Caco-2 (cell line): ENCODE measurements at regions not wholly inside any gene's neighbourhood (a gene's known extent, or its start where the extent isn't known, plus 50 kb on each side); places are given as distances from the start of the nearest gene placed in this dataset.
A peak's percentile ranks its signal among the peaks of the same experiment; 100 is the strongest.

ENCODE experiments used
- BruUV-seq: library from RNA; stranded (reverse); fragments of 400-500 nt; replicated peaks from 2 replicates; lab custom pipeline; 2021; lab: Mats Ljungman, UMichigan
- CTCF ChIA-PET: fragments of 300-600 bp; sonication (Branson Sonifier 250); formaldehyde crosslinking; loops from one replicate; lab custom pipeline; 2022; ENCODE audit warnings: antibody characterized with exemption; lab: Charles Lee
- POLR2A ChIA-PET: fragments of 300-600 bp; sonication (Branson Sonifier 250); formaldehyde crosslinking; loops from one replicate; lab custom pipeline; 2022; ENCODE audit warnings: antibody characterized with exemption; lab: Charles Lee
- DNase-seq, 2 experiments: peaks; one replicate each; pipeline versions ENCODE4 v3.0.0 to v3.0.0-alpha.2; 2020 to 2022
- H3K27me3 ChIP-seq: replicated peaks from 2 replicates; pipeline ENCODE4 v1.6.0; 2011; ENCODE audit warnings: low read length; ENCODE audit not compliant: control insufficient read depth, insufficient read depth
- H3K36me3 ChIP-seq: 2 replicates; pipeline ENCODE4 v1.5.1; 2011; ENCODE audit warnings: low read length; ENCODE audit not compliant: control insufficient read depth, insufficient read depth
- H3K4me1 ChIP-seq: fragments of 250-450 bp; sonication (Bioruptor Pico); 2 replicates; pipeline ENCODE4 v1.5.1; 2020; ENCODE audit warnings: mild to moderate bottlenecking
- H3K4me3 ChIP-seq: 2 replicates; pipeline ENCODE4 v1.5.1; 2011; ENCODE audit warnings: low read depth, mild to moderate bottlenecking, control low read depth, low read length
- H3K9me3 ChIP-seq: fragments of 250-450 bp; sonication (Bioruptor Pico); 2 replicates; pipeline ENCODE4 v1.5.1; 2020; ENCODE audit warnings: mild to moderate bottlenecking, moderate library complexity
- H3K27ac Mint-ChIP-seq: one replicate; pipeline ENCODE4 v1.8.0; 2022; ENCODE audit warnings: mixed read lengths; ENCODE audit not compliant: unreplicated experiment
- H3K27me3 Mint-ChIP-seq: one replicate; pipeline ENCODE4 v1.8.0; 2022; ENCODE audit warnings: mixed read lengths; ENCODE audit not compliant: insufficient read depth, unreplicated experiment
- H3K36me3 Mint-ChIP-seq: one replicate; pipeline ENCODE4 v1.8.0; 2022; ENCODE audit warnings: mild to moderate bottlenecking, mixed read lengths; ENCODE audit not compliant: insufficient read depth, unreplicated experiment
- H3K4me1 Mint-ChIP-seq: one replicate; pipeline ENCODE4 v1.8.0; 2022; ENCODE audit warnings: low read depth, mixed read lengths; ENCODE audit not compliant: unreplicated experiment
- H3K4me3 Mint-ChIP-seq: one replicate; pipeline ENCODE4 v1.8.0; 2022; ENCODE audit warnings: mild to moderate bottlenecking, moderate library complexity, mixed read lengths; ENCODE audit not compliant: unreplicated experiment
- H3K9me3 Mint-ChIP-seq: one replicate; pipeline ENCODE4 v1.8.0; 2022; ENCODE audit warnings: mixed read lengths; ENCODE audit not compliant: unreplicated experiment
- intact Hi-C: fragments of 100-400 bp; cut with micrococcal nuclease; formaldehyde crosslinking; loops from one replicate; pipeline ENCODE4 v1.10.0; 2022; ENCODE audit not compliant: unreplicated experiment
- TF ChIP-seq, protein P1 (sequence below), 2 experiments: fragments of 200-600 bp in 1 of 2; IDR thresholded peaks; 1 replicate in 1 of 2; 2 replicates in 1 of 2; pipeline versions ENCODE4 v1.5.1 to v1.8.0; 2011 to 2022; ENCODE audit warnings: antibody characterized with exemption in 1 of 2, control low read depth in 1 of 2, inconsistent platforms in 1 of 2, low read depth in 1 of 2, low read length in 1 of 2, mild to moderate bottlenecking in 1 of 2, moderate library complexity in 1 of 2; ENCODE audit not compliant: insufficient read depth in 1 of 2, severe bottlenecking in 1 of 2, unreplicated experiment in 1 of 2

- peaks cover 32% of the 10 kb centered on the region for H3K4me1 Mint-ChIP-seq
- H3K9me3 Mint-ChIP-seq, result peaks cover 27% of the 10 kb centered on the region
- Histone ChIP-seq H3K27me3 (no peaks in the 10 kb centered on the region), H3K4me1 (peaks cover 20% of the 10 kb centered on the region), H3K4me3 (no peak overlapping the region), H3K9me3 (no peaks in the 10 kb centered on the region), H3K36me3 (no peaks in the 10 kb centered on the region)
- no TSS peak for BruUV-seq
- no peak for DNase-seq
- H3K36me3 Mint-ChIP-seq, result no peaks in the 10 kb centered on the region
- POLR2A ChIA-PET, result no interaction called here
- H3K4me3 Mint-ChIP-seq, result no peak overlapping the region
- TF ChIP-seq, protein P1, sequence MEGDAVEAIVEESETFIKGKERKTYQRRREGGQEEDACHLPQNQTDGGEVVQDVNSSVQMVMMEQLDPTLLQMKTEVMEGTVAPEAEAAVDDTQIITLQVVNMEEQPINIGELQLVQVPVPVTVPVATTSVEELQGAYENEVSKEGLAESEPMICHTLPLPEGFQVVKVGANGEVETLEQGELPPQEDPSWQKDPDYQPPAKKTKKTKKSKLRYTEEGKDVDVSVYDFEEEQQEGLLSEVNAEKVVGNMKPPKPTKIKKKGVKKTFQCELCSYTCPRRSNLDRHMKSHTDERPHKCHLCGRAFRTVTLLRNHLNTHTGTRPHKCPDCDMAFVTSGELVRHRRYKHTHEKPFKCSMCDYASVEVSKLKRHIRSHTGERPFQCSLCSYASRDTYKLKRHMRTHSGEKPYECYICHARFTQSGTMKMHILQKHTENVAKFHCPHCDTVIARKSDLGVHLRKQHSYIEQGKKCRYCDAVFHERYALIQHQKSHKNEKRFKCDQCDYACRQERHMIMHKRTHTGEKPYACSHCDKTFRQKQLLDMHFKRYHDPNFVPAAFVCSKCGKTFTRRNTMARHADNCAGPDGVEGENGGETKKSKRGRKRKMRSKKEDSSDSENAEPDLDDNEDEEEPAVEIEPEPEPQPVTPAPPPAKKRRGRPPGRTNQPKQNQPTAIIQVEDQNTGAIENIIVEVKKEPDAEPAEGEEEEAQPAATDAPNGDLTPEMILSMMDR (IDR thresholded peaks at IDR 0.05; ENCODE audit: insufficient read depth in 1 of 2, low read depth in 1 of 2, low read length in 1 of 2, severe bottlenecking in 1 of 2, unreplicated experiment in 1 of 2), result no peak
- peaks cover 3% of the 10 kb centered on the region for H3K27me3 Mint-ChIP-seq
- CTCF ChIA-PET, result no interaction called here
- intact Hi-C loops, result no loop called here
- no peak overlapping the region for H3K27ac Mint-ChIP-seq
Measured at GRCh38 chr6:24053057-24053456, 73.0 kb upstream of the NRSN1 start.

GRCh38 chr6:24054388-24054787 is 71.6 kb upstream of the NRSN1 start:
- H3K27ac Mint-ChIP-seq, result peak overlapping the region; percentile 62
- peaks cover 29% of the 10 kb centered on the region for H3K4me1 Mint-ChIP-seq
- no peaks in the 10 kb centered on the region for H3K36me3 ChIP-seq
- BruUV-seq, result no TSS peak
- H3K27me3 Mint-ChIP-seq, result peaks cover 1% of the 10 kb centered on the region
- H3K27me3 ChIP-seq, result no peaks in the 10 kb centered on the region
- no peaks in the 10 kb centered on the region for H3K9me3 ChIP-seq
- intact Hi-C loops, result no loop called here
- no peak overlapping the region for H3K4me3 ChIP-seq
- TF ChIP-seq, protein P1 (IDR thresholded peaks at IDR 0.05; ENCODE audit: insufficient read depth in 1 of 2, low read depth in 1 of 2, low read length in 1 of 2, severe bottlenecking in 1 of 2, unreplicated experiment in 1 of 2), result no peak
- CTCF ChIA-PET, result no interaction called here
- no peak for DNase-seq
- H3K9me3 Mint-ChIP-seq, result peaks cover 23% of the 10 kb centered on the region
- H3K4me1 ChIP-seq, result peaks cover 20% of the 10 kb centered on the region
- no peak overlapping the region for H3K4me3 Mint-ChIP-seq
- POLR2A ChIA-PET, result no interaction called here
- no peaks in the 10 kb centered on the region for H3K36me3 Mint-ChIP-seq

DNA sequence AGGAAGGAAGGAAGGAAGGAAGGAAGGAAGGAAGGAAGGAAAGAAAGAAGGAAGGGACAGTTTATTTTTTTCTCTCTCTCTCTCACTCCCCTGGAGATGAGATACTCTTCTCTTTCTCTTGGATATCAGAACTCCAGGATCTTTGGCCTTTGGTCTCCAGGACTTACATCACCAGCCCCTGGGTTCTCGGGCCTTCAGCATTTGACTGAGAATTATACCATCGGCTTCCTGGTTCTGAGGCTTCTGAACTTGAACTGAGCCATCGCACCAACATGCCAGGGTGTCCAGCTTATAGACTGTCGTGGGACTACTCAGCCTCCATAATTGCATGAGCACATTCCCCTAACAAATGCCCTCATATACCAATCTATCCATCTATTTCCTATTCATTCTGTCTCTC is 69.4 kb upstream of the NRSN1 start:
- Mint-ChIP-seq H3K9me3 (peaks cover 19% of the 10 kb centered on the region), H3K4me1 (peaks cover 34% of the 10 kb centered on the region), H3K27me3 (no peaks in the 10 kb centered on the region), H3K4me3 (no peak overlapping the region), H3K27ac (peak overlapping the region; percentile 47), H3K36me3 (no peaks in the 10 kb centered on the region)
- H3K36me3 ChIP-seq, result no peaks in the 10 kb centered on the region
- H3K4me1 ChIP-seq, result peaks cover 20% of the 10 kb centered on the region
- POLR2A ChIA-PET, result no interaction called here
- H3K27me3 ChIP-seq, result no peaks in the 10 kb centered on the region
- H3K4me3 ChIP-seq, result no peak overlapping the region
- intact Hi-C loops, result no loop called here
- H3K9me3 ChIP-seq, result no peaks in the 10 kb centered on the region
- CTCF ChIA-PET, result no interaction called here
- BruUV-seq, result no TSS peak
- DNase-seq, result no peak
- TF ChIP-seq, protein P1 (IDR thresholded peaks at IDR 0.05; ENCODE audit: insufficient read depth in 1 of 2, low read depth in 1 of 2, low read length in 1 of 2, severe bottlenecking in 1 of 2, unreplicated experiment in 1 of 2), result no peak
